Sigmoid colon (tissue), 3 donors: ENCODE measurements at regions not wholly inside any gene's neighbourhood (a gene's known extent, or its start where the extent isn't known, plus 50 kb on each side); places are given as distances from the start of the nearest gene placed in this dataset.

Source experiments
- CTCF ChIP-seq, 4 experiments: fragments of 450-650 bp in 3 of 4; fragments of 200-600 bp in 1 of 4; IDR thresholded peaks; one replicate each; pipeline ENCODE4 v1.5.1; 2016 to 2019; ENCODE audit warnings: antibody characterized with exemption in 4 of 4, mild to moderate bottlenecking in 3 of 4, moderate library complexity in 2 of 4
- POLR2A ChIP-seq, 2 donors: fragments of 450-650 bp; IDR thresholded peaks; one replicate each; pipeline ENCODE4 v1.6.1; 2016; ENCODE audit warnings: antibody characterized with exemption in 2 of 2, mild to moderate bottlenecking in 2 of 2, moderate library complexity in 2 of 2

GRCh38 chr5:111935835-111936234, 178.8 kb upstream of the NREP start:
- TF ChIP-seq CTCF (IDR thresholded peaks at IDR 0.05) (no peak), POLR2A (IDR thresholded peaks at IDR 0.05) (no peak)
